A549 (cell line): ENCODE measurements at regions not wholly inside any gene's neighbourhood (a gene's known extent, or its start where the extent isn't known, plus 50 kb on each side); places are given as distances from the start of the nearest gene placed in this dataset.

Experiments used
- ATAC-seq, 2 experiments: fragments of 200-7000 bp in 1 of 2; fragments of >200 bp in 1 of 2; cut with Nextera tagmentation in 1 of 2; cut with Tn5 transposase in 1 of 2; 3 replicates each; pipeline versions ENCODE4 v1.8.0 to v1.9.1; 2018 to 2020; ENCODE audit warnings: mild to moderate bottlenecking in 1 of 2, moderate library complexity in 1 of 2
- CTCF ChIA-PET: fragments of 300-600 bp; sonication (Branson Sonifier 250); formaldehyde crosslinking; extraction: SDS; loops from one replicate; lab custom pipeline; 2021; ENCODE audit warnings: antibody characterized with exemption, inconsistent platforms; lab: Yijun Ruan, JAX
- POLR2A ChIA-PET: fragments of 350-600 bp; formaldehyde crosslinking; extraction: SDS; loops from one replicate; lab custom pipeline; 2021; ENCODE audit warnings: antibody characterized with exemption, inconsistent platforms; lab: Yijun Ruan, JAX
- DNase-seq, 2 experiments: peaks; one replicate each; pipeline versions ENCODE4 v3.0.0 to v3.0.0-alpha.2; 2011 to 2016; ENCODE audit warnings: low read depth in 1 of 2, low spot score in 1 of 2
- FAIRE-seq: peaks from 2 replicates; lab custom pipeline; 2011; peaks lifted over from hg19 to GRCh38; lab: Jason Lieb, UNC
- H3K27ac ChIP-seq, 2 experiments: fragments of >200 bp; sonication (Bioruptor Twin); formaldehyde crosslinking; 3 replicates each; pipeline ENCODE4 v1.5.1; 2016 to 2017
- H3K4me1 ChIP-seq: fragments of >200 bp; sonication (Bioruptor Twin); formaldehyde crosslinking; 3 replicates; pipeline ENCODE4 v1.6.1; 2016
- H3K4me2 ChIP-seq: fragments of >200 bp; sonication (Bioruptor Twin); formaldehyde crosslinking; 3 replicates; pipeline ENCODE4 v1.6.1; 2016
- H3K4me3 ChIP-seq: fragments of >200 bp; sonication (Bioruptor Twin); formaldehyde crosslinking; 3 replicates; pipeline ENCODE4 v1.5.1; 2016
- H3K9me3 ChIP-seq: fragments of >200 bp; sonication (Bioruptor Twin); formaldehyde crosslinking; 3 replicates; pipeline ENCODE4 v1.6.1; 2016
- ATOH8 ChIP-seq: fragments of 250-450 bp; sonication (Bioruptor Pico); IDR thresholded peaks from 2 replicates; pipeline ENCODE4 v1.5.0; 2020; ENCODE audit warnings: low read depth, mild to moderate bottlenecking, moderate library complexity
- BHLHE40 ChIP-seq: IDR thresholded peaks from 2 replicates; pipeline ENCODE4 v1.6.1; 2012; ENCODE audit warnings: low read depth, low read length, inconsistent platforms
- CBX2 ChIP-seq: fragments of 200-600 bp; sonication (generic); IDR thresholded peaks from 2 replicates; pipeline ENCODE4 v1.6.1; 2016; ENCODE audit warnings: low read depth, mild to moderate bottlenecking, borderline replicate concordance
- CBX8 ChIP-seq: fragments of 200-600 bp; sonication (generic); IDR thresholded peaks from 2 replicates; pipeline ENCODE4 v1.6.1; 2016
- CEBPB ChIP-seq, 2 experiments: fragments of >200 bp in 1 of 2; sonication (Bioruptor Twin) in 1 of 2; formaldehyde crosslinking in 1 of 2; IDR thresholded peaks; 2 replicates each; pipeline ENCODE4 v1.6.1; 2012 to 2016
- CHD2 ChIP-seq: fragments of 150-350 bp; IDR thresholded peaks from 2 replicates; pipeline ENCODE4 v1.6.1; 2014; ENCODE audit warnings: low read length; ENCODE audit not compliant: partially characterized antibody
- EHF ChIP-seq: fragments of 250-450 bp; sonication (Bioruptor Pico); IDR thresholded peaks from 2 replicates; pipeline ENCODE4 v1.5.0; 2020; ENCODE audit warnings: mild to moderate bottlenecking
- ESRRA ChIP-seq: fragments of 150-350 bp; IDR thresholded peaks from 2 replicates; pipeline ENCODE4 v1.6.1; 2014; ENCODE audit warnings: mild to moderate bottlenecking, low read length, borderline replicate concordance
- GATA3 ChIP-seq: IDR thresholded peaks from 2 replicates; pipeline ENCODE4 v1.6.1; 2012; ENCODE audit warnings: borderline replicate concordance
- HDAC2 ChIP-seq: fragments of 200-600 bp; sonication (generic); IDR thresholded peaks from 2 replicates; pipeline ENCODE4 v1.6.1; 2016
- HEYL ChIP-seq: fragments of 250-450 bp; sonication (Bioruptor Pico); IDR thresholded peaks from 2 replicates; pipeline ENCODE4 v1.8.0; 2021; ENCODE audit warnings: mild to moderate bottlenecking, moderate library complexity
- HMGXB4 ChIP-seq: fragments of 250-450 bp; sonication (Bioruptor Pico); IDR thresholded peaks from 2 replicates; pipeline ENCODE4 v1.5.0; 2021; ENCODE audit warnings: mild to moderate bottlenecking, moderate library complexity, borderline replicate concordance
- HOXB13 ChIP-seq: fragments of 250-450 bp; sonication (Bioruptor Pico); IDR thresholded peaks from 2 replicates; pipeline ENCODE4 v1.5.0; 2020; ENCODE audit warnings: low read depth, mild to moderate bottlenecking, moderate library complexity
- JUN ChIP-seq, 2 experiments: fragments of >200 bp; sonication (Bioruptor Twin); formaldehyde crosslinking; IDR thresholded peaks; 2 replicates in 1 of 2; 3 replicates in 1 of 2; pipeline ENCODE4 v1.6.1; 2016 to 2017
- KDM5A ChIP-seq: fragments of 200-600 bp; sonication (generic); IDR thresholded peaks from 2 replicates; pipeline ENCODE4 v1.6.1; 2016; ENCODE audit warnings: antibody characterized with exemption, mild to moderate bottlenecking
- MAFK ChIP-seq: fragments of 450-650 bp; IDR thresholded peaks from 2 replicates; pipeline ENCODE4 v1.6.1; 2014; ENCODE audit not compliant: partially characterized antibody
- NFE2L2 ChIP-seq: fragments of 150-350 bp; conservative IDR thresholded peaks from 2 replicates; pipeline ENCODE4 v1.6.1; 2014; ENCODE audit warnings: low read length
- NPAS2 ChIP-seq: fragments of 250-450 bp; sonication (Bioruptor Pico); IDR thresholded peaks from 2 replicates; pipeline ENCODE4 v1.8.0; 2022; ENCODE audit warnings: mild to moderate bottlenecking, moderate library complexity, borderline replicate concordance
- RARB ChIP-seq: fragments of 250-450 bp; sonication (Bioruptor Pico); IDR thresholded peaks from 2 replicates; pipeline ENCODE4 v1.8.0; 2021; ENCODE audit warnings: mild to moderate bottlenecking, moderate library complexity
- RFX5 ChIP-seq: fragments of 450-650 bp; IDR thresholded peaks from 2 replicates; pipeline ENCODE4 v1.7.1; 2014; ENCODE audit warnings: antibody characterized with exemption, mild to moderate bottlenecking, moderate library complexity
- TP53 ChIP-seq: fragments of 250-450 bp; sonication (Bioruptor Pico); IDR thresholded peaks from 2 replicates; pipeline ENCODE4 v1.5.0; 2021; ENCODE audit warnings: mild to moderate bottlenecking, moderate library complexity
- ZC3H11A ChIP-seq: fragments of 450-650 bp; IDR thresholded peaks from 2 replicates; pipeline ENCODE4 v1.6.1; 2014; ENCODE audit warnings: antibody characterized with exemption, mild to moderate bottlenecking
- ZNF302 ChIP-seq: fragments of 250-450 bp; sonication (Bioruptor Pico); IDR thresholded peaks from 2 replicates; pipeline ENCODE4 v1.9.0; 2021; ENCODE audit warnings: inconsistent platforms, mild to moderate bottlenecking, moderate library complexity
- WGBS: methylation state at CpG from one replicate; pipeline ENCODE4 v1.1.6; 2017; ENCODE audit errors: missing lambda C conversion rate; 5-methylcytosine and 5-hydroxymethylcytosine counted together
- TF ChIP-seq, protein P1 (sequence below): fragments of 450-650 bp; IDR thresholded peaks from 2 replicates; pipeline ENCODE4 v1.6.1; 2014; ENCODE audit warnings: antibody characterized with exemption
- TF ChIP-seq, protein P2 (sequence below): IDR thresholded peaks from 2 replicates; pipeline ENCODE4 v1.6.1; 2012; ENCODE audit warnings: low read depth, borderline replicate concordance

- Histone ChIP-seq H3K27ac (no peak overlapping the region), H3K4me3 (no peak overlapping the region), H3K4me1 (no peaks in the 10 kb centered on the region), H3K4me2 (no peak overlapping the region), H3K9me3 (no peaks in the 10 kb centered on the region)
- FAIRE-seq (no peak), ATAC-seq (no peak), DNase-seq (no peak)
- TF ChIP-seq TP53, result no peak
- ChIA-PET POLR2A (no interaction called here), CTCF (no interaction called here)
- WGBS, result 0% methylated on average over 3 of the region's 3 CpGs
These were observed 155.6 kb upstream of the NCAM1 start for GRCh38 chr11:112805658-112806057.

- Histone ChIP-seq H3K4me1 (no peaks in the 10 kb centered on the region), H3K4me2 (no peak overlapping the region), H3K4me3 (no peak overlapping the region), H3K9me3 (no peaks in the 10 kb centered on the region), H3K27ac (no peak overlapping the region)
- DNase-seq (no peak), FAIRE-seq (no peak), ATAC-seq (no peak)
- TF ChIP-seq HMGXB4 (no peak), EHF (CRISPR knock-in tag) (no peak), HOXB13 (CRISPR knock-in tag) (no peak), MAFK (no peak), RARB (CRISPR knock-in tag) (no peak), ZC3H11A (no peak), ESRRA (no peak), HDAC2 (no peak), CHD2 (no peak), RFX5 (no peak), ZNF302 (CRISPR knock-in tag) (no peak), CBX2 (no peak), NPAS2 (CRISPR knock-in tag) (no peak), HEYL (CRISPR knock-in tag) (no peak), JUN (IDR thresholded peaks at IDR 0.05) (no peak), CBX8 (no peak), ATOH8 (CRISPR knock-in tag) (no peak), KDM5A (no peak), CEBPB (IDR thresholded peaks at IDR 0.05) (no peak)
- CTCF ChIA-PET, result interaction anchor here (1.2 kb wide), 1 partner anchor 25 kb away, joined by 3 read pairs; no protein-coding TSS in a partner anchor
- POLR2A ChIA-PET, result no interaction called here
These were observed 155.0 kb upstream of the NCAM1 start for GRCh38 chr11:112806256-112806655.

GRCh38 chr11:112806876-112807275 lies 154.3 kb upstream of the NCAM1 start:
- DNase-seq (no peak), ATAC-seq (no peak), FAIRE-seq (no peak)
- CTCF ChIA-PET, result interaction anchor here (1.0 to 1.2 kb wide), 2 partner anchors 12 to 24 kb away, joined by 3 read pairs; no protein-coding TSS in a partner anchor
- no peak overlapping the region for H3K27ac ChIP-seq
- H3K9me3 ChIP-seq, result no peaks in the 10 kb centered on the region
- no peak overlapping the region for H3K4me2 ChIP-seq
- 0% methylated on average over 3 of the region's 3 CpGs for WGBS
- TF ChIP-seq, protein P1, sequence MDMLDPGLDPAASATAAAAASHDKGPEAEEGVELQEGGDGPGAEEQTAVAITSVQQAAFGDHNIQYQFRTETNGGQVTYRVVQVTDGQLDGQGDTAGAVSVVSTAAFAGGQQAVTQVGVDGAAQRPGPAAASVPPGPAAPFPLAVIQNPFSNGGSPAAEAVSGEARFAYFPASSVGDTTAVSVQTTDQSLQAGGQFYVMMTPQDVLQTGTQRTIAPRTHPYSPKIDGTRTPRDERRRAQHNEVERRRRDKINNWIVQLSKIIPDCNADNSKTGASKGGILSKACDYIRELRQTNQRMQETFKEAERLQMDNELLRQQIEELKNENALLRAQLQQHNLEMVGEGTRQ, result no peak
- TF ChIP-seq HDAC2, result no peak
- no peak for TF ChIP-seq NFE2L2
- TF ChIP-seq, protein P2, sequence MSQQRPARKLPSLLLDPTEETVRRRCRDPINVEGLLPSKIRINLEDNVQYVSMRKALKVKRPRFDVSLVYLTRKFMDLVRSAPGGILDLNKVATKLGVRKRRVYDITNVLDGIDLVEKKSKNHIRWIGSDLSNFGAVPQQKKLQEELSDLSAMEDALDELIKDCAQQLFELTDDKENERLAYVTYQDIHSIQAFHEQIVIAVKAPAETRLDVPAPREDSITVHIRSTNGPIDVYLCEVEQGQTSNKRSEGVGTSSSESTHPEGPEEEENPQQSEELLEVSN, result no peak
- no peak for TF ChIP-seq GATA3
- TF ChIP-seq RFX5, result no peak
- no peak for TF ChIP-seq BHLHE40
- H3K4me3 ChIP-seq, result no peak overlapping the region
- no peaks in the 10 kb centered on the region for H3K4me1 ChIP-seq
- POLR2A ChIA-PET, result no interaction called here
